Osteocyte (in vitro differentiated cells): ENCODE measurements at regions not wholly inside any gene's neighbourhood (a gene's known extent, or its start where the extent isn't known, plus 50 kb on each side); places are given as distances from the start of the nearest gene placed in this dataset.

Experiments used
- DNase-seq: peaks from one replicate; pipeline ENCODE4 v3.0.0; 2021; ENCODE audit warnings: mixed read lengths; ENCODE audit not compliant: unreplicated experiment; ENCODE audit errors: extremely low spot score
- H3K27ac Mint-ChIP-seq: one replicate; pipeline ENCODE4 v1.8.0; 2021; ENCODE audit warnings: mild to moderate bottlenecking, mixed read lengths; ENCODE audit not compliant: unreplicated experiment
- H3K27me3 Mint-ChIP-seq: one replicate; pipeline ENCODE4 v1.8.0; 2021; ENCODE audit warnings: mixed read lengths; ENCODE audit not compliant: unreplicated experiment
- H3K36me3 Mint-ChIP-seq: one replicate; pipeline ENCODE4 v1.8.0; 2021; ENCODE audit warnings: mixed read lengths; ENCODE audit not compliant: unreplicated experiment
- H3K4me1 Mint-ChIP-seq: one replicate; pipeline ENCODE4 v1.8.0; 2021; ENCODE audit warnings: mixed read lengths; ENCODE audit not compliant: unreplicated experiment
- H3K4me3 Mint-ChIP-seq: one replicate; pipeline ENCODE4 v1.8.0; 2021; ENCODE audit warnings: mild to moderate bottlenecking, moderate library complexity, mixed read lengths; ENCODE audit not compliant: unreplicated experiment
- H3K9me3 Mint-ChIP-seq: one replicate; pipeline ENCODE4 v1.8.0; 2021; ENCODE audit warnings: mixed read lengths; ENCODE audit not compliant: unreplicated experiment
- CTCF ChIP-seq: fragments of 200-600 bp; sonication (generic); IDR thresholded peaks from 2 replicates; pipeline ENCODE4 v1.5.0; 2021; ENCODE audit warnings: antibody characterized with exemption, mild to moderate bottlenecking, moderate library complexity

DNA sequence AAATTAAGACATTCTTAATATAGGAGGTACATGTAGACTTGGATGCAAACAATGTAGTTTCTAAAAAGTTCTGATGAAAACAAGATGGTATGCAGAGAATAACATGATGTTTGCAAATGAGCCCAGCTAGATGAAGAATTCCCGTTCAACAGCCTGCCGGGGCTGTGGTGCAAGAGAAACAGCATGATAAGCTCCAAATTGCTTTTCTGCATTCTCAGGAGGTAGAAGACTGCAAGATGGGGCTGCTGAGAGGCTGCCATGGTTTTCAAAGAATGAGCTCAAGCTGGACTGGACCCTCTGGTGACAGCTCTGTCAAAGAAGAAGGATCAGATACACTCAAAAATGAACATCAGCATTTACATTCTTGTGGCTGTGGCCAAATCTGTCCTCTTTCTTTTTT is 73.4 kb upstream of the PALS2 start:
- H3K27ac Mint-ChIP-seq: no peak overlapping the region
- TF ChIP-seq CTCF: no peak
- DNase-seq: no peak
- H3K4me3 Mint-ChIP-seq: no peak overlapping the region
- no peaks in the 10 kb centered on the region for H3K9me3 Mint-ChIP-seq
- H3K27me3 Mint-ChIP-seq: peaks cover 13% of the 10 kb centered on the region
- H3K4me1 Mint-ChIP-seq: peaks cover 23% of the 10 kb centered on the region
- H3K36me3 Mint-ChIP-seq: no peaks in the 10 kb centered on the region

DNA sequence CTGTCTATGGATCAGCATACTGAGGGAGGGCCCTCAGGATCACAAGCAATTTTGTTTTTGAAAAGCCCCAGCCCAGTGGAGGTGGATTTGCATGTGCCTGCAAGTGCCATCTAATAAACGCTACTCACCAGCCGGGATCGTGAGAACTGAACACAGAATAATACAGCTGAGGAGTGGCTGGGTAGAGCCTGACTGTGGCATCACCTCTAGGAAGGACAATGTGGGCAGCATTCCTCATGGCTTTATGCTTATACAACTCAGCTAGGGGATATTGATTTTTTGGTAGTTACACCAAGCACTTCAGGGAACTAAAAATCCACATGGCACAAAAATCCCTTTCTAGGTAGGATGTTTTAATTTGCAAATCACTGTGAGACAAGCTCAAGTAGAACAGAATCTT is 72.7 kb upstream of the PALS2 start:
- Mint-ChIP-seq H3K4me1 (peaks cover 23% of the 10 kb centered on the region), H3K27me3 (peaks cover 13% of the 10 kb centered on the region), H3K27ac (no peak overlapping the region), H3K4me3 (no peak overlapping the region), H3K36me3 (no peaks in the 10 kb centered on the region), H3K9me3 (no peaks in the 10 kb centered on the region)
- TF ChIP-seq CTCF: no peak
- DNase-seq: no peak

DNA sequence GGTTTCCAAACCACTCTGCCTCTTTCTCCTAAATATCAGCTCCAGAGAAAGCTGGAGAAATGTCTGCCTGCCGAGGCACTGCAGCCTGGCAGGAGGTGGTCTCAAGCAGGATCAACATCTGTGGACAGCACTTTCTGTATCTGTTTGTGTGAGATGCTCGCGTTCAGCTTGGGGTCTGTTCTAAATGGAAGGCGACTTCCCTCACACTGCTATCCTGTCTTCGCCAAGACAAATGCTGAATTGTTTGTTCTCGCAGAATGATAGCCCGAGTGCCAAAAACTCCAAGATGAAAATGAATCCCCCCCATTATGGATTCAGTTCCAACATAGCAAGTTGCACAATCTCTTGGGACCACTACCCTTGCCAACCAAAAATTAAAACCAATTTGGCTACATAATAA is 72.2 kb upstream of the PALS2 start:
- peaks cover 13% of the 10 kb centered on the region for H3K27me3 Mint-ChIP-seq
- no peaks in the 10 kb centered on the region for H3K36me3 Mint-ChIP-seq
- H3K4me3 Mint-ChIP-seq: no peak overlapping the region
- no peaks in the 10 kb centered on the region for H3K9me3 Mint-ChIP-seq
- no peak for DNase-seq
- no peak for TF ChIP-seq CTCF
- peaks cover 23% of the 10 kb centered on the region for H3K4me1 Mint-ChIP-seq
- H3K27ac Mint-ChIP-seq: no peak overlapping the region

GRCh38 chr7:24501443-24502134 is 71.7 kb upstream of the PALS2 start:
- Mint-ChIP-seq H3K27me3 (peaks cover 13% of the 10 kb centered on the region), H3K9me3 (no peaks in the 10 kb centered on the region)
- DNase-seq: no peak

GRCh38 chr7:24502135-24502488 is 71.1 kb upstream of the PALS2 start:
- no peak overlapping the region for H3K4me3 Mint-ChIP-seq
- DNase-seq: no peak
- H3K9me3 Mint-ChIP-seq: no peaks in the 10 kb centered on the region
- no peak overlapping the region for H3K27ac Mint-ChIP-seq
- peaks cover 13% of the 10 kb centered on the region for H3K27me3 Mint-ChIP-seq
- peaks cover 23% of the 10 kb centered on the region for H3K4me1 Mint-ChIP-seq
- no peak for TF ChIP-seq CTCF
- H3K36me3 Mint-ChIP-seq: no peaks in the 10 kb centered on the region

More at GRCh38 chr7:24501443-24502134, 71.7 kb upstream of the PALS2 start:
- H3K4me3 Mint-ChIP-seq: no peak overlapping the region
- H3K27ac Mint-ChIP-seq: no peak overlapping the region
- peaks cover 23% of the 10 kb centered on the region for H3K4me1 Mint-ChIP-seq
- no peak for TF ChIP-seq CTCF
- H3K36me3 Mint-ChIP-seq: no peaks in the 10 kb centered on the region
